ENCODE measurements at regions not wholly inside any gene's neighbourhood (a gene's known extent, or its start where the extent isn't known, plus 50 kb on each side); places are given as distances from the start of the nearest gene placed in this dataset.

DNA sequence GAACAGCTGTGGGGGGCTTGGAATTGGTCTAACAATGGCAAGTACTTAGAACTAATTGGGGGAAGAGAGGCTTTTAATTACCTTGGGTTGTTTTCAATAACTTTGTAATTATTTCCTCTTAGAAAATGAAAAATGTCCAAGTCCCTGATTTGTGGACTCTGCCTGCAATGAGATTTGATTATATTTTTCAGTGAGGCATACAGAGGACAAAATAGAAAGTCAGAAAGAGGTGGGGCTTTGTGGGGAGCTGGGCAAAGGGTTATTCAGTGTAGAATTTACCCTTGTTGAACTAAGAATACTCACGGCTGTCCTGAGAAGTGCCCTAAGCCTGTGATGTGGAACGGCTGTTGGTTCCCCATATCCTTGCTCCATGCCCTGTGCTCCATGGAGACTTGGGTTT is 153.0 kb downstream of the ICE1 start:
- DNase-seq = no peak

DNA sequence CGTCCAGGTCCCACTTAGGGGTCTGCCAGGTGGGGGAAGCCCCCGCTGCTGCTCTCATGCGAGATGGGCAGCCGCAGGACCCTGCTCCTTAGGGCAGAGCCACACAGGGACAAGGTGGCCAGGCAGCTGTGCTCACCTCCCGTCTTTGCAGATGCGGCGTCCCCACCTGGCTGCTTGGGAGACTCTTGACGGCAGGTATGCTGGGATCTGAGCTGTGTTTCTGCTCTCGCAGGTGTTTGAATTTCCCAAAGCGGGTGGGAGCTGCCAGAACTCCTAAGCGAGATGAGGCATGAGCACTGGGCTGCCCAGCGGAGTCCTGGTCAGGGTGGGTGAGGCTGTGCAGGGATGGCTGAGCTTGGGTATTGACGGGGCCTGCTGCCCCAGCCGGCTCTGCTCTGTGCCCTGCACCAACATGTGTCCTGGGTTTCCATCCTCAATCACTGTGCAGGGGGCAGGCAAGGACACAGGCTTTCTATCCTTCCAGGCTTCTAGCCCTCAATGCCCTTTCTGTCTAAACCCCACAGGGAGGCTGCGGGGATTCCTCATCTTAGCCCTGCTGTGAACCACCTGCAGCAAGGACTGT is 151.4 kb downstream of the ICE1 start:
- no peak for DNase-seq

DNA sequence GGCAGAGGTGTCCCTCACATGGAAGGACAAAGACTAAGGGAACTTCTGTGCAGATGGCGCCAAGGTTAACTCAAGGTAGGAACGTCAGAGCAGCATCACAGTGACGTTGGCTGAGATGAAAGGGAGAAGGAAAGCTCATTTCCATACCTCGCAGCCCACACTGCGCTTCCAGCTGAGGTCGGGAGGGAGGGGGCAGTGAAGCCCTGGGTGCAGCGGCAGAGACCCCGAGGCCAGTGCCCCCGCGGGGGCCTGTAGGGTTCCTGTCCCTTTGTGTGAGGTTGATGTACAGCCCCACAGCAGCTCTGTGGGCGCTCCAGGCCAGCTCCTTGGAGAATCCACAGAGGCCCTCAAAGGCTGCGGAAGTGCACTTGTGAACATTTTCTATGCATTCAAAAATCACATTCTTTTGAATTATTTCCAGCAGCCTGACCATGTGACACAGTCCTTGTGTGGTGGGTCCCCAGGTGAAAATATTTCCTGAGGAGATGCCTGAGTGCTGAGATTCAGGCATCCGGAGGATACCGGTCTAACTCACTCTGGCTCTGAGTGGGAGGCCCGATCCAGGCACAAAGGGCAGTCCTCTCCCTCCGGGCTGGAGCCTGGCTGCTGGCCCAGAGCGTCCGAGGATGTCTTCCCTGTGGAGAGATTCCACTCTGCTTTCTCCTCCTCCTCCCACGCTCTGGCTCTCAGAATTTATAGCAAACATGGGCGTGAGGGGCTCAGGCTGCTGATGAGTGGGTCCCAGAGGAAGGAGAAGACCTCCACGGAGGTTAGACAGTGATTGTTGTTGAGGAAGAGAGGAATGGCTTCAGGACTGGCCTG is 150.7 kb downstream of the ICE1 start:
- DNase-seq = no peak

DNA sequence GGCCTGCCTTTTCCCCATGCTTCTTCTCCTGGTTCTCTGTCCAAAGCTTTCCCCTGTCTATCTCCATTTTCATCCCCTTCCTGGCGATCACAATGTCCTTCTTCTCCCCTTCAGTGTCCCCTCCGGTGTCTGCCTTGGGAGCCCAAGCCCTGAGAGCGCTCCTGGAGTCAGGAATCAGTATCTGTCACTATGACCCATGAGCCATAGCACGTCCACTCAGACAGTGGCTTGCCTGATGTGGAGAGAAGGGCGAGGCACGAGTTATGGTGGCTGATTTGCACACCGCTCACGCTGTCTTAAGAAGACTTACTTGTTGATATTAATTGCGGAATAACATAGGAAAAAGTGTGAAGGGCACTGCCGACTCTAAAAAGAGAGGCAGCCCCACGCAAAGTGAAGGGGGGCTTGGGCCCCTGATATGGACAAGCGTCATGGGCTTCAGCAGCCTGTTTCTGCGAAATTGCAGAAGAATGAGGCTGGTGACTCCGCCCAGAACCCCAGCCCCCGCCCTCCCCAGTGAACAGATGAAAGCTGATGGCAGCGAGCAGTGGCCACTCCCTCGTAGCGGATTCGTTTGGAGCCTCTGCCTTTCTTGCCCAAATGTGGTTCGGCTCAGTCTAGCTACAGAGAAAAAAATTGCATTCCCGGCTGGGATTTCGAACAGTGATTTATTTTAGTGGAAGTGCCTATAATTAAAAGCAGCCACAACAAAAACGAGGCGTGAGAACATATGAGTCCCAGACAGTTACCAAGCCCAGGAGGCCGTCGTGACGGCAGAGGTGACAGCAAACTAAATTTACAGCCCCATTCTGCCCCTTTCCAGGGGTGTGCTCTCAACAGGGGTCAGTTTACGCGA is 149.8 kb downstream of the ICE1 start:
- DNase-seq = no peak

DNA sequence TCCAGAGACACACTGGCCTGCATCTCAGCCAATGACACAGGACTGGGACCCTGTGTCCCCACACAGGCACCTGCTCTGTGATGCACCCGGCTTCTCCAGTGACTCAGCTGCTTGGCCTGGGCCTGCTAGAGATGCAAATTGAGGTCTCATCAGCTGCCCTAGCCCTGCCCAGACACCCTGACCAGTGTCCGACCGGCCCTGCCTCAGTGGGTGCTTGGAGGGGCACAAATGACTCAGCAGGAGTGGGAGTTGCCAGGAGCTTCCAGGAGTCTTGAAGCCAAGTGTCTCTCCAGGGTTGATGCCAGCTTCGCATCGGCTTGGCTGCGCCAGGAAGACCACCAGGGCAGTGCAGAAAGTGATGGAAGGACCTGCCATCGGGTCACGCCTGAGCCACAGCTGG is 148.2 kb downstream of the ICE1 start:
- DNase-seq = no peak

DNA sequence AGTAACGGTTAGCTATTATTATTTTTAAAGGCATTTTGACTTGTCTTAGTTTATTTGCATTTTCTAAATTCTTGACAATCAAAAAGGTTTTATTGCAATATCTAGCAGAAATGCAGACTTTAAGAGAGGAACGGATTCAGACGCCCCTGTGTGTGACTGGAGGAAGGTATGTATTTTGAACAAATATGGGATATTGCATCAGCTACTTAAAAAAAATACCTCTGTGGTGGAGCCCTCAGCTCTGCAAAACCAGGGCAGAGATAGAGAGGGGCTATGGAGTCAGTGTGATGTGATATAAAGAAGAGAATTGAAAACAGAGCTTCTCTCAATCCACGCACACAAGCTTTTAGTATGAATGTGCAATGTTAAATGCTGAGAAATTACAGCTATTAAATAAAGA is 142.4 kb downstream of the ICE1 start:
- no peak for DNase-seq

DNA sequence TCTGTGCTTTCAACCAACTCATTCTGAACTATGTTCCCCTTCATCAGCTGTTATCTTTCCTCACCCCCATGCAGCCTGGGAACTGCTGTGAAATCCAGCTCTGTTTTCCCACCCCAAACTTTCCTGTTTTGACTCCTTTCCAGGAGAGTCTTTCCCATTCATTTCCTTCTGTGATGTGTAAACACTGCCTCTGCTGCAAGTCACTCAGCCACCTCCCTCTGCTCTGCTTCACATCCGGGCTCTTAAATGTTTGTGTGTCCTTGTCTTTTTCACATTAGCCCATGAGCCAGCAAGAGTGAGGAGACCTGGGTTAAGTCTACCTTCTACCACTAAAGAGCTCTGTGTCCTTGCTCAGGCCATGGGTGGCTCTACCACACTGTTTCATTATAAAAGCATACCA is 137.5 kb downstream of the ICE1 start:
- DNase-seq = no peak

DNA sequence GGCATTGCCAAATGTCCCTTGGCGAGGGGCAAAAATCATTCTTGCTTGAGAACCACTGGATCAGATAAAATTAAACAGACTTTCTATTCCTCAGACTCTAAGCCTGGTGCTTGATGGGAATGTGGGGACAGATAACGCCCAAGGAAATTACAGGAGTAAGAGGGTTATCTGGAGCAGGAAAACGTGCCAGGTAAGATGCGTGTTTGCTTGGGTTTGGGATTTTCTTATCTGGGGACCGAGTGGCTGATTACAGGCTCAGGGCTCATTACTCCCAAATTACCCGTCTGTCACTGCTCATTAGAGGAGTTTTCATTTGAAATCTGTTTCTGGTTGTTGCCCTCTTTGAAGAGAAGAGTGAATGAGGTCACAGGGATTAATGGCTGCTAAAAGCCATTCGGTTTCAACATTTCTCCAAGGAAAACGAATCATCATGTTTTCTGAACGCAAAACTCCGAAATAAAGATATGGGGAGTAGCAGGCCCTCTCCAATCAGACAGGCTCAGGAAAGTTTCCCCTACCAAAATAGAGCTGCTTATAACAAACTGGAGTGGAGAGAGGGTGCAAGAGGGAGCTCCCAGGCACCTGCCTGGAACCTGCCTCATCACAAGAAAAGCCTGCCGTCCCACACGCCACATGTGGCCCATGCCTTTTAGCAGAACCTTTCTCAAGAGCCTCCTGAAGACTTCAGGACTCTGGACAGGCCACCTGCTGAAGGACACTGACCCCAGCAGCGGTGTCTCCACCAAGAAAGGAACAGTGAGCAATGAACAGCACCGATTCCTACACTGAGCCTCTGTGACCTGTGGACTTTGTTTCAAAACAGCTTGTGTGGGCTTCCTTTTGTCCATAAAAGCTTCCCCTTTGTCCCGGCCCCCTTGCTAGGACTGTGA is 136.4 kb downstream of the ICE1 start:
- DNase-seq = no peak

DNA sequence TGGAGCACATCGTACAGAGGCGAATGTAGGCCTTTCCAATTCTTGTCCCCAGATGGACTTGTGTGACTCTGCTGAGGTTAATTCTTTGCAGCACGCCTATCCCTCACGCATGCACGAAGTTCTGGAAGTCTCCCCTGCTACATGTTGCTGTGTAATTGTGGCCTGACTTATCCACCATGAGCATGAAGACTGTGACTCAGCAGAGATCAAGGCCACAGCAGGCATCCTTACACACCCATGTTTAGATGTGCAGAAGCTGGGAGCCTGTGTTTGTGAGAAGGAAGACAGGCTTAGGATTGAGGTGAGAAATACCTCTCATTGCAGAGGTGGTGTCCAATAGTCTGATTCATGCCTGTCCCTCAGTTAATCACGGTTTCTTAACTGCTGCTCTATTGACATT is 135.6 kb downstream of the ICE1 start:
- DNase-seq = no peak

DNA sequence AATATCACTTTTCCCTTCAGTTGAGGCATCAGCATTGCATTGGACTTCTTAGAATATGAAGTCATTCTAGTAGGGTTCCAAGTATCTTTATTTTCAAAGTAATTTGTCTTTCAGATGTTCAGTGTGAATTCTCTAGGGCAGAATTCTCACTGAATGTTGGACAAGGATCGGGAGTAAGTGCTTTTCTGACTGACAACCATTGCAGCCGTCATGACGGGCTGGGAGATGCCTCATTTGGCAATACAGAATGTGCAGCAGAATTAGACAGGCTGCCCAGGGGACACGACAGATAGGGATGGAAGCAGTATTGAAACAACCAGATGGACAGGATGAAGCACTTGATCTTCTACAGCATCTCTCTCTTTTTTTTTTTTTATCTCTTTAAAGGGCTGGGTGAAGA is 129.0 kb downstream of the ICE1 start:
- DNase-seq = no peak

DNA sequence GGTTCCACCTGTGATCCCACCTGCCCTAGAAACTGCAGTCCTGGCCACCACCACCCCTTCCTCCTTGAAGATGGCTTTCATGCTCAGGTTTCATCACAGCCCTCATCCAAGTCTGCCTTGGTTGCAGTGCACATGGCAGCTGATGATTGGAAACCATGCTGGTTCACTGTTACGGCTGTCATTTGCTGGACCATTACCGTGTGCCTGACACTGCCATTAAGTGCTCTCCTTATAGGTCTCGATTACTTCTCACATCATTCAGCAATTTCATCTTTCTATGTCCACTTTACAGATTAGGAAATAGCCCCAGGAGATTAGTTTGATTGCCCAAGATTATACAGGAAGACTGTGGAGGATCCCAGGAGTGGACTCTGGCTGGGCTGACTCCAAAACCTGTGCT is 123.9 kb downstream of the ICE1 start:
- DNase-seq = no peak

DNA sequence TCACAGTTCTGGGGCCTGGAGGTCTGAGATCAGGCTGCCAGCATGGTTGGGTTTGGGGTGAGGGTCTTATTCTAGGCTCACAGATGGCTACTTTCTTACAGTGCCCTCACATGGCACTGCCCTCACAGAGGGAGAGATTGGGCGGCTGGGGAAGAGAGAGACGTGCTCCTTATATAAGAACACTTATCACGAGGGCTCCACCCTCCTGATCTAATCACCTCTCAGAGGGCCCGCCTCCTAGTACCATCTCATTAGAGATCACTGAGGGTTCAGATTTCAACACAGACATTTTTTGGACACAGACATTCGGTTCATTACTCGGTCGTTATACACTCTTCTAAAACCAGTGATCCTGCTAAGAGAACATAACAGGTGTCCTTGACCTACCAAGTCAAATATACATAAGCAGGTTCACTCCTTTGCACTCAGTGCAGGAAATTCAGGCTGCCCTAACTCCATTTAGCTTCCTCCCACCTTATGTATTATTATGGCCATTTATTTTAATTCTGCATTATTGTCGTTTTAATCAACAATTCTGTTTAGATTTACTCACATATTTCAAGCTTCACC is 121.7 kb downstream of the ICE1 start:
- DNase-seq = no peak

DNA sequence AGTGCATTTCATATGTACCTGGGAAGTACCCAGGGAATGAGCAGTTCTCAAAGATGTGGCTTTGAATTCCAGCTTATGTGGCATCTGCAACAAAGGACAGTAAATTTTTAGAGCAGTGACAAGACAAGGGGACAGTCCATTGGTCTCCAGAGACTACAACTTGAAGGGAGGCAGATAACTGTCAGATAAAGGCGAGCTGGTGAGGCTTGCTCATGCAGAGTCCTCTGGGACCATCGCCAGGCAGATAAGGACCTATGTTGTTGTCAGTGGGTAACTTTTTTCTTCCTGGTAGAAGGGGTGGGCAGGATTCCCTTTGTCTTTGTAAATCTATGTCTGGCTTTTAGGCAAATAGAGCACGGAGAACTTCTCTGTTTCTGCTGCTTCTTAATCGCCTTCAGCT is 120.2 kb downstream of the ICE1 start:
- no peak for DNase-seq

DNA sequence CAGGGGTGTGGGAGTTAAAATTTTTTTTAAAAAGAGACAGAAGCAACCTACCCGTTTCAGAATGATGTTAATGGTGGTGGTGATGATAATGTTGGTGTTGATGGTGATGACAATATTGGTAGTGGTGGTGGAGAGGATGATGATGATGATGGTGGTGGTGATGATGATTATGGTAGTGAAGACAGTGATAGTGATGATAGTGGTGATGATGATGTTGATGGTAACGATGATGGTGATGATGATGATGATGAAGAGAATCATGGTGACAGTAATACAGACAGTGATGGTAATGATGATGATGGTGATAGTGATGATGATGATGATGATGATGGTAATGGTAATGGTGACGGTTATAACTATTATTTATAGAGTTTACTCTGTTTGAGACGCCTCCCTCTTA is 117.6 kb downstream of the ICE1 start:
- DNase-seq = no peak

Measured in NCI-H1694 treated with DMSO at 0.1 percent for 48 hours (cell line).